ENCODE measurements at regions not wholly inside any gene's neighbourhood (a gene's known extent, or its start where the extent isn't known, plus 50 kb on each side); places are given as distances from the start of the nearest gene placed in this dataset.

DNA sequence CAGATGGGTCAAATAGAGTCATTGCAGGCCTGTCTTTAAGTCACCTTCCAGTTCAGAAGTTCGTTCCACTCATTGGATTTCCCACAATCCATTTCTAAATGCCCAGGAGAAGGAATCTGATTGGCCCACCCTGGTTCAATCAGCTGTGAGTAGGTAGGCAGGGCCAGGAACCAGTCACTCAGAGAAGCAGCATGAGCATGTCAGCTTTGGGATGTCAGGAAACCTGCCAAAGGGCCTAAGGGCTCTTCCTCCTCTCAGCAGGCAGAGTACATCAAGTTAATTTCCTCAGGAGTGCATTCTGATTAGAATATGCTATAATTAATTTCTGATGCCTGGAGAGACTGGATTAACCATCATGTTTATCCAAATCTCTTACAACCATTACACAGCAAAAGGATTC lies 412.9 kb upstream of the CCNH start:
- TF ChIP-seq POLR2A (IDR thresholded peaks at IDR 0.05; ENCODE audit: low read length): no peak
- no peak for TF ChIP-seq GATA1 (IDR thresholded peaks at IDR 0.05; ENCODE audit: low read depth, low read length)

Data from erythroblast (primary cell).